ENCODE measurements at regions not wholly inside any gene's neighbourhood (a gene's known extent, or its start where the extent isn't known, plus 50 kb on each side); places are given as distances from the start of the nearest gene placed in this dataset.

GRCh38 chr13:87533776-87534175 is 137.4 kb upstream of the SLITRK5 start:
- TF ChIP-seq CTCF (optimal IDR thresholded peaks at IDR 0.05 in 1 of 3, IDR thresholded peaks at IDR 0.05 in 1 of 3, conservative IDR thresholded peaks at IDR 0.05 in 1 of 3; ENCODE audit: extremely low read depth in 1 of 3, insufficient read depth in 2 of 3, low read length in 3 of 3), result no peak
- TF ChIP-seq EZH2 (IDR thresholded peaks at IDR 0.05; ENCODE audit: low read length), result no peak
